Activated CD4-positive, alpha-beta T cell treated with anti-CD3 and anti-CD28 coated beads for 4 hours (primary cell): ENCODE measurements at regions not wholly inside any gene's neighbourhood (a gene's known extent, or its start where the extent isn't known, plus 50 kb on each side); places are given as distances from the start of the nearest gene placed in this dataset.
"Not testable (repeated sequence)": the region's sequence is repeated elsewhere in the genome, so short reads cannot be mapped to it uniquely, and the experiment has no call there.

ENCODE experiments used
- DNase-seq, 2 donors: peaks; one replicate each; pipeline ENCODE4 v3.0.0-alpha.2; 2020

GRCh38 chr6:103720393-103720792 is 1139.3 kb downstream of the HACE1 start:
- no peak for DNase-seq

GRCh38 chr6:103719545-103719944 is 1140.2 kb downstream of the HACE1 start:
- DNase-seq: no peak

GRCh38 chr6:103715269-103715668 is 1144.5 kb downstream of the HACE1 start:
- no peak for DNase-seq

- DNase-seq: not testable (repeated sequence)
These were observed 1150.5 kb downstream of the HACE1 start for GRCh38 chr6:103709236-103709635.

GRCh38 chr6:103707596-103708325 is 1152.0 kb downstream of the HACE1 start:
- DNase-seq: no peak

- no peak for DNase-seq
These were observed 1160.0 kb downstream of the HACE1 start for GRCh38 chr6:103699769-103700168.

GRCh38 chr6:103687430-103687829 is 1172.3 kb downstream of the HACE1 start:
- DNase-seq: no peak

- DNase-seq: no peak
These were observed 1179.6 kb downstream of the HACE1 start for GRCh38 chr6:103680116-103680515.

GRCh38 chr6:103677290-103677689 is 1182.4 kb downstream of the HACE1 start:
- DNase-seq: no peak

- DNase-seq: no peak
These were observed 1183.8 kb downstream of the HACE1 start for GRCh38 chr6:103675807-103676406.

- DNase-seq: no peak
These were observed 1184.9 kb downstream of the HACE1 start for GRCh38 chr6:103674790-103675189.

- DNase-seq: no peak
These were observed 1187.5 kb downstream of the HACE1 start for GRCh38 chr6:103672169-103672568.

GRCh38 chr6:103629613-103630012 is 1230.1 kb downstream of the HACE1 start:
- no peak for DNase-seq

GRCh38 chr6:103617642-103618041 is 1242.1 kb downstream of the HACE1 start:
- no peak for DNase-seq

GRCh38 chr6:103587722-103588121 is 1272.0 kb downstream of the HACE1 start:
- DNase-seq: no peak

GRCh38 chr6:103578115-103578514 is 1281.6 kb downstream of the HACE1 start:
- DNase-seq: no peak

- DNase-seq: no peak
These were observed 1289.3 kb downstream of the HACE1 start for GRCh38 chr6:103570431-103570830.

- no peak for DNase-seq
These were observed 1304.8 kb downstream of the HACE1 start for GRCh38 chr6:103554911-103555310.

- DNase-seq: no peak
These were observed 1321.3 kb downstream of the HACE1 start for GRCh38 chr6:103538381-103538780.

- DNase-seq: no peak
These were observed 1324.9 kb downstream of the HACE1 start for GRCh38 chr6:103534814-103535213.

GRCh38 chr6:103534095-103534494 is 1325.6 kb downstream of the HACE1 start:
- no peak for DNase-seq

GRCh38 chr6:103522045-103522444 is 1337.7 kb downstream of the HACE1 start:
- DNase-seq: no peak

GRCh38 chr6:103516336-103516735 is 1343.4 kb downstream of the HACE1 start:
- no peak for DNase-seq

- DNase-seq: no peak
These were observed 1352.7 kb downstream of the HACE1 start for GRCh38 chr6:103507052-103507451.

GRCh38 chr6:103505155-103505518 is 1354.6 kb downstream of the HACE1 start:
- DNase-seq: no peak
